Mesenchymal stem cell (in vitro differentiated cells and primary cell): ENCODE measurements at regions not wholly inside any gene's neighbourhood (a gene's known extent, or its start where the extent isn't known, plus 50 kb on each side); places are given as distances from the start of the nearest gene placed in this dataset.

Experiments
- DNase-seq: peaks from one replicate; pipeline ENCODE4 v3.0.0-alpha.2; 2013
- H2AFZ ChIP-seq: one replicate; pipeline ENCODE4 v1.6.1; 2013; ENCODE audit warnings: low read depth, mild to moderate bottlenecking, control low read depth, inconsistent platforms, low read length, moderate library complexity
- H2AK5ac ChIP-seq: 2 replicates; pipeline ENCODE4 v1.6.1; 2013; ENCODE audit warnings: low read length, moderate library complexity, mild to moderate bottlenecking, inconsistent platforms; ENCODE audit not compliant: severe bottlenecking
- H2BK120ac ChIP-seq: one replicate; pipeline ENCODE4 v1.6.1; 2013; ENCODE audit warnings: low read depth, mild to moderate bottlenecking, inconsistent platforms, low read length, moderate library complexity
- H2BK12ac ChIP-seq, 2 experiments: one replicate each; pipeline ENCODE4 v1.6.1; 2013; ENCODE audit warnings: inconsistent platforms in 2 of 2, low read length in 2 of 2, mild to moderate bottlenecking in 2 of 2, moderate library complexity in 2 of 2, control low read depth in 1 of 2
- H2BK15ac ChIP-seq: one replicate; pipeline ENCODE4 v1.6.1; 2013; ENCODE audit warnings: mild to moderate bottlenecking, low read depth, inconsistent platforms; ENCODE audit not compliant: poor library complexity, severe bottlenecking
- H2BK5ac ChIP-seq: 2 replicates; pipeline ENCODE4 v1.6.1; 2013; ENCODE audit warnings: low read depth, mild to moderate bottlenecking, low read length, control low read depth, inconsistent platforms; ENCODE audit not compliant: poor library complexity, severe bottlenecking
- H3K14ac ChIP-seq, 2 experiments: one replicate each; pipeline ENCODE4 v1.6.1; 2013; ENCODE audit warnings: inconsistent platforms in 2 of 2, low read length in 2 of 2, control low read depth in 1 of 2, mild to moderate bottlenecking in 1 of 2, moderate library complexity in 1 of 2
- H3K18ac ChIP-seq, 2 experiments: one replicate each; pipeline ENCODE4 v1.6.1; 2013; ENCODE audit warnings: inconsistent platforms in 2 of 2, low read length in 2 of 2, control low read depth in 1 of 2, low read depth in 1 of 2, mild to moderate bottlenecking in 1 of 2
- H3K23ac ChIP-seq, 2 experiments: one replicate each; pipeline ENCODE4 v1.6.1; 2013; ENCODE audit warnings: inconsistent platforms in 2 of 2, low read length in 2 of 2, mild to moderate bottlenecking in 2 of 2, moderate library complexity in 2 of 2, control low read depth in 1 of 2
- H3K27ac ChIP-seq: 2 replicates; pipeline ENCODE4 v1.5.1; 2013; ENCODE audit warnings: mild to moderate bottlenecking, moderate library complexity, low read length, control low read depth, inconsistent platforms; ENCODE audit not compliant: poor library complexity, severe bottlenecking
- H3K27me3 ChIP-seq, 2 experiments: 2 replicates each; pipeline versions ENCODE4 v1.6.1 to v1.7.0; 2013; ENCODE audit warnings: low read length in 2 of 2, mild to moderate bottlenecking in 2 of 2, moderate library complexity in 2 of 2, control low read depth in 1 of 2, inconsistent platforms in 1 of 2; ENCODE audit not compliant: control insufficient read depth in 1 of 2, insufficient read depth in 1 of 2
- H3K36me3 ChIP-seq, 2 experiments: 2 replicates each; pipeline versions ENCODE4 v1.6.1 to v1.7.0; 2013; ENCODE audit warnings: low read length in 2 of 2, control low read depth in 1 of 2, inconsistent platforms in 1 of 2, low read depth in 1 of 2, mild to moderate bottlenecking in 1 of 2; ENCODE audit not compliant: insufficient read depth in 2 of 2, control insufficient read depth in 1 of 2
- H3K4ac ChIP-seq, 2 experiments: one replicate each; pipeline ENCODE4 v1.6.1; 2013; ENCODE audit warnings: inconsistent platforms in 2 of 2, low read length in 2 of 2, mild to moderate bottlenecking in 2 of 2, moderate library complexity in 2 of 2, control low read depth in 1 of 2, low read depth in 1 of 2
- H3K4me1 ChIP-seq: 2 replicates; pipeline ENCODE4 v1.6.1; 2013; ENCODE audit warnings: low read depth, low read length, control low read depth; ENCODE audit not compliant: control insufficient read depth, insufficient read depth
- H3K4me2 ChIP-seq: 2 replicates; pipeline ENCODE4 v1.6.1; 2013; ENCODE audit warnings: low read length, mild to moderate bottlenecking, inconsistent platforms; ENCODE audit not compliant: poor library complexity, severe bottlenecking
- H3K4me3 ChIP-seq, 2 experiments: 2 replicates each; pipeline versions ENCODE4 v1.5.1 to v1.7.0; 2013; ENCODE audit warnings: low read length in 2 of 2, mild to moderate bottlenecking in 2 of 2, control low read depth in 1 of 2, low read depth in 1 of 2; ENCODE audit not compliant: insufficient read depth in 1 of 2
- H3K79me1 ChIP-seq: replicated peaks from 2 replicates; pipeline ENCODE4 v1.6.1; 2013; ENCODE audit warnings: mild to moderate bottlenecking, control low read depth, low read length, inconsistent platforms; ENCODE audit not compliant: poor library complexity, severe bottlenecking
- H3K9ac ChIP-seq: 2 replicates; pipeline ENCODE4 v1.7.0; 2013; ENCODE audit warnings: mild to moderate bottlenecking, low read length, moderate library complexity
- H3K9me3 ChIP-seq: 2 replicates; pipeline ENCODE4 v1.7.0; 2013; ENCODE audit warnings: mild to moderate bottlenecking, low read length; ENCODE audit not compliant: control insufficient read depth
- H4K8ac ChIP-seq: one replicate; pipeline ENCODE4 v1.6.1; 2013; ENCODE audit warnings: inconsistent platforms, mild to moderate bottlenecking, low read length, moderate library complexity
- H4K91ac ChIP-seq: one replicate; pipeline ENCODE4 v1.6.1; 2013; ENCODE audit warnings: mild to moderate bottlenecking, low read length, inconsistent platforms
- WGBS: methylation state at CpG from one replicate; pipeline ENCODE4 v1.1.7; 2013; ENCODE audit warnings: mixed read lengths; 5-methylcytosine and 5-hydroxymethylcytosine counted together

GRCh38 chr13:91136806-91137205 is 210.7 kb upstream of the MIR17HG start:
- no peak overlapping the region for H3K23ac ChIP-seq
- DNase-seq, result no peak

GRCh38 chr13:91139232-91139631 is 208.3 kb upstream of the MIR17HG start:
- no peak for DNase-seq
- Histone ChIP-seq H4K8ac (no peak overlapping the region), H3K9me3 (no peaks in the 10 kb centered on the region), H3K9ac (no peak overlapping the region), H3K27me3 (peaks cover 0 to 14% of the 10 kb centered on the region in 2 experiments), H4K91ac (no peak overlapping the region), H3K4me1 (peaks cover 5% of the 10 kb centered on the region), H3K14ac (no peak overlapping the region), H3K4ac (no peak overlapping the region), H3K18ac (no peak overlapping the region), H3K4me2 (no peak overlapping the region), H3K4me3 (no peak overlapping the region), H2AFZ (no peak overlapping the region), H3K27ac (no peak overlapping the region), H2BK15ac (no peak overlapping the region), H2AK5ac (no peak overlapping the region), H2BK12ac (no peak overlapping the region), H2BK120ac (no peak overlapping the region), H3K36me3 (no peaks in the 10 kb centered on the region), H2BK5ac (no peak overlapping the region), H3K79me1 (no peaks in the 10 kb centered on the region), H3K23ac (no peak overlapping the region)
- 80% methylated on average over 2 of the region's 2 CpGs for WGBS

More at GRCh38 chr13:91136806-91137205, 210.7 kb upstream of the MIR17HG start:
- Histone ChIP-seq H3K4me2 (no peak overlapping the region), H3K27me3 (peaks cover 0 to 5% of the 10 kb centered on the region in 2 experiments), H3K4me1 (peaks cover 3% of the 10 kb centered on the region), H2AK5ac (no peak overlapping the region), H2BK120ac (no peak overlapping the region), H3K9ac (no peak overlapping the region), H2AFZ (no peak overlapping the region), H3K36me3 (no peaks in the 10 kb centered on the region), H2BK15ac (no peak overlapping the region), H2BK12ac (no peak overlapping the region), H3K27ac (no peak overlapping the region), H2BK5ac (no peak overlapping the region), H3K14ac (no peak overlapping the region), H4K91ac (no peak overlapping the region), H3K9me3 (no peaks in the 10 kb centered on the region), H4K8ac (no peak overlapping the region), H3K18ac (no peak overlapping the region), H3K4ac (no peak overlapping the region), H3K79me1 (no peaks in the 10 kb centered on the region), H3K4me3 (no peak overlapping the region)
- 40% methylated on average over 1 of the region's 2 CpGs for WGBS

GRCh38 chr13:91141543-91142061 is 205.9 kb upstream of the MIR17HG start:
- Histone ChIP-seq H3K4me3 (no peak overlapping the region), H3K9ac (no peak overlapping the region), H4K91ac (no peak overlapping the region), H3K23ac (no peak overlapping the region), H3K79me1 (no peaks in the 10 kb centered on the region), H3K14ac (no peak overlapping the region), H2AK5ac (peak overlapping the region; percentile 1), H3K27me3 (peaks cover 0 to 15% of the 10 kb centered on the region in 2 experiments), H3K27ac (peak overlapping the region; percentile 2), H2BK120ac (no peak overlapping the region), H3K4ac (no peak overlapping the region), H3K9me3 (no peaks in the 10 kb centered on the region), H2BK15ac (no peak overlapping the region), H4K8ac (no peak overlapping the region), H2AFZ (no peak overlapping the region), H2BK12ac (no peak overlapping the region), H2BK5ac (no peak overlapping the region), H3K18ac (no peak overlapping the region), H3K36me3 (no peaks in the 10 kb centered on the region), H3K4me2 (no peak overlapping the region), H3K4me1 (peaks cover 5% of the 10 kb centered on the region)
- WGBS, result 59% methylated on average over 5 of the region's 5 CpGs
- DNase-seq, result peak; percentile 29

GRCh38 chr13:91142572-91142971 is 204.9 kb upstream of the MIR17HG start:
- peaks cover 0 to 15% of the 10 kb centered on the region in 2 experiments for H3K27me3 ChIP-seq
- peaks cover 5% of the 10 kb centered on the region for H3K4me1 ChIP-seq
- no peak overlapping the region for H3K23ac ChIP-seq
- H3K27ac ChIP-seq, result no peak overlapping the region
- H2AK5ac ChIP-seq, result no peak overlapping the region
- H3K9ac ChIP-seq, result no peak overlapping the region
- H3K18ac ChIP-seq, result no peak overlapping the region
- no peaks in the 10 kb centered on the region for H3K36me3 ChIP-seq
- DNase-seq, result peak; percentile 58
- no peak overlapping the region for H2BK12ac ChIP-seq
- no peak overlapping the region for H2AFZ ChIP-seq
- no peaks in the 10 kb centered on the region for H3K9me3 ChIP-seq
- H3K4me2 ChIP-seq, result no peak overlapping the region
- H3K14ac ChIP-seq, result no peak overlapping the region
- no peak overlapping the region for H2BK5ac ChIP-seq
- WGBS, result no CpG with 5 or more reads among the region's 2 CpGs
- H2BK15ac ChIP-seq, result no peak overlapping the region
- no peak overlapping the region for H4K91ac ChIP-seq
- no peak overlapping the region for H4K8ac ChIP-seq
- H3K4me3 ChIP-seq, result no peak overlapping the region
- H2BK120ac ChIP-seq, result no peak overlapping the region
- H3K4ac ChIP-seq, result no peak overlapping the region
- no peaks in the 10 kb centered on the region for H3K79me1 ChIP-seq
